CD4-positive, alpha-beta T cell treated with Interleukin-17A for 1 hour (primary cell): ENCODE measurements at regions not wholly inside any gene's neighbourhood (a gene's known extent, or its start where the extent isn't known, plus 50 kb on each side); places are given as distances from the start of the nearest gene placed in this dataset.

ENCODE experiments used
- DNase-seq: peaks from one replicate; pipeline ENCODE4 v3.0.0-alpha.2; 2020

- no peak for DNase-seq
Measured at GRCh38 chr13:106118050-106118449, 417.4 kb downstream of the EFNB2 start.

DNA sequence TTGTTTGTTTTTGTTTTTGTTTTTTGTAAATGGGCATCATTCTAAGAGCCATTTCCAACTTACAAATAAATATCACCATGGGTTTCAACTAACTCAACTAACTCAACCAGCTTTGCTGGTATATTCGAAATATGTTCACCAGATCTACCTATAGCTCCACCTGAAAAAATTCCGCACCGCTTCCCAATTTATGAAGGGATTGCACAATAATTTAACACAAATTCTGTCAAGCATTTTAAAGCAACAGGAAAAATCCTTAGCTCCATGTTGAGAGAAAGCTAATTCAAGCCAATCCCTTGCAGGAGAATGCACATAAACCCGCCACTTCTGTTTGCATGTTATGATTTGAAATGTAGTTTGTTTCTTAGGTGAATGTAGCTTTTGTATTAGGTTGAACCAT is 417.8 kb downstream of the EFNB2 start:
- DNase-seq: no peak

- no peak for DNase-seq
Measured at GRCh38 chr13:106117035-106117434, 418.4 kb downstream of the EFNB2 start.

- no peak for DNase-seq
Measured at GRCh38 chr13:106115081-106115480, 420.4 kb downstream of the EFNB2 start.

DNA sequence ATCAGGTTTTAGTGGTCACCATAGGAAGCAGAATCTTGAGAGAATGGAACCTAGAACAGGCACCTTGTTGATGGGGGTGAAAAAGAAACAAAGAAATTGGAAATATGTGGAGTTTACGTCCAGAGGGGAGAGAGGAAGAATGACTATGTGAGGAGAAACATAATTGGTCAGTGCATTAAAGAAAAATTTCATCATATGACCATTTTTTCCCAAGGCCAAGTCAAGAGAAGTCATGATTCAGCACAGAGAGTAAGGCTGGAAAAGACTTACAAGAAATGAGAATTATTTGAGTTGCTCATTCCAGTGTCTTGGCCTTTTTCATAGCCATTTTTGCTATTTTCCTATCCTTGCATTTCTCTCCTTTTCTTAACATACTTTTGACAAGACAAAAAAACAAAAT is 421.7 kb downstream of the EFNB2 start:
- DNase-seq: no peak

GRCh38 chr13:106112191-106112590 is 423.3 kb downstream of the EFNB2 start:
- DNase-seq: no peak

DNA sequence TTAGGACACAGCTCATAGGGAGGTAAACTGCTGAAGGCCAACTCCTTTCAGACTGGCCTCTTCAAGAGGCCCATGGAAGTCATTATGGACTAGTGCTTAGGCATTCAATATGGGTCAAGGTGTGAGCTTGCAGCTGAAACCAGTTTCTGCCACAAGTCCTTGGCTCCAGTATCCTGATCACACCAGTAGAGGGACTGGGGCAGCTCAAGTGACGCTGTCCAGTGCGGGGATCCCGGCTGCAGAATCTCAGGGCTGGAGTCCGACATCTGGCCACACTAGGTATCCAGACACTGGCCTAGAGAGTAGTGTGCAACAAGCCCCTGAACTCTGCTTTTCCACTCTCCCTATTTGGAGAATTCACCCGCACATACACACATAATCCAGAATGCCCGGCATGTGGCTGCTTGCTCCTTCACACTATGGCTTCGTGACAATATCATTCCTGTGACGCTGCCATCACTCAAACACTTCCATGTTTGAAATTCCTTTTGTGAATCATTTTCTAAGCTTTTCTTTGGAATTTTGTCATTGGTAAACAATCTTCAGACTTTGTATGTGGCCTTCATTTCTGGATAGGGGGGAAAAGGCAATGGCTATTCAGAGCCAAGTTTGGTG is 425.1 kb downstream of the EFNB2 start:
- no peak for DNase-seq

DNA sequence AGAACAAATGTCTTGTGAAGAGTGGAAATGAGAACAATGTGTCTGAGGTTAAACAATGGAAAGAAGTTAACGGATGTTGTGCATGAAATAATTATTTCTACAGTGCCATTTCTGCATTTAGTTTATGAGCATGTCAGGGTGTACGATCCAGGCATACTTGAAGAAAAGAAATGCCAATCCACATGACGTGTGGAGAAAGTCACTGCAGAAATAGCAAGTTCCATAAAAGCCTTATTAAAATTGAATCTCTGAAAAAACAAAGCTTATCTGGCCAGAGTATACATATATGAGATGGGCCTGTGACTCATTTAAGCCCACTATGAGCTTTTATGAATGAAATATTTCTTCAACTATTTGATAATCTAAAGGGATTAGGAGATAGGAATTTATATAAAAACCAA is 426.1 kb downstream of the EFNB2 start:
- no peak for DNase-seq

DNA sequence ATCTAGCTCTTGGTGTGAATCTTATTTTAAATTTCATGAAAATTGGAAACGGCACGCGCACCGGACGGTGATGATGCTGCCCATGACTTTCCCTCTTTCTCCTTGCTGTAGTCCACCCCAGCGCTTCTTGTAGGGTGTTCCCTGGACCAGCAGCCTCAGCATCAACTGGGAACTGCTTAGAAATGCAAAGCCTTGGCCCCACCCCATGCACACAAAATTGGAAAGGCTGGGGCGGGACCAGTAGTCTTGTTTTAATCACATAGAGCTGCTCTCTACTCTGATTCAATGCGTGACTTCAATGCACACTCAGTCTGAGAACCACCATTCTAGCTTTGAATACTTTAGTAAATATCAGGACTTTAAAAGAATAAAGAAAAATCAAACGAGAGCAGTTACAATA is 427.1 kb downstream of the EFNB2 start:
- DNase-seq: no peak

DNA sequence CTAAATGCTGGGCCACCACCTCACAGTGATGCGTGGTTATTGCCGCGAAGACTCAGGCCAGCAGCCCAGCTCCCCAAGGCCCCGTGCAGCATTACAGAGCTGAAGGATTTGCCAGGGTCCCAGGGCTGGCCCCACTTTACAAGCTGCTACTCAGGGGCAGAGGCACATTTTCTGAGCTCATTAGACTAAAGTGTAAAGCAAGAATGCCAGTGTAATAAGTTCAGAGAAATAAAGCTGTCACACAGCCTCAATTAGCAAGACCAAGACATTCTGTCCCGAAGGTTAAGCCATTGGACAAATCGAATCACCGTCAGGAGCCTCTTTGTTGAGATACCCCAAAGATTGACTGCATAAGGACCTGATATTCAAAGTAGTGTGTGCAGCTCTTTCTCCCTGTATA is 428.4 kb downstream of the EFNB2 start:
- DNase-seq: no peak

DNA sequence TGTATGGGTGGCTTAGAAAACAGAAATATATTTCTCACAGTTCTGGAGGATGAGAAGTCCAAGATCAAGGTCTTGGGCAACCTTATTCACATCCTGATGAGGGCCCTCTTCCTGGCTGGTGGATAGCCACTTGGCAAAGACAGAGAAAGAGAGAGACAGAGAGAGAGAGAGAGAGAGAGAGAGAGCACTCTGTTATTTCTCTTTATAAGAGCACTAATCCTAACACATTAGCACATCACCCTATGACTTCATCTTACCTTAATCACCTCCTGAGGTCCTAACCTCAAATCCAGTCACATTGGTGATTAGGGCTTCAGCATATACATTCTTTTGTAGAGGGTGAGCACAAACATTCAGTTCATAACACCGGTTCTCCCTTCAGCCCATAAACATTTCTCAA is 430.3 kb downstream of the EFNB2 start:
- no peak for DNase-seq

GRCh38 chr13:106104281-106104901 is 431.1 kb downstream of the EFNB2 start:
- DNase-seq: no peak

DNA sequence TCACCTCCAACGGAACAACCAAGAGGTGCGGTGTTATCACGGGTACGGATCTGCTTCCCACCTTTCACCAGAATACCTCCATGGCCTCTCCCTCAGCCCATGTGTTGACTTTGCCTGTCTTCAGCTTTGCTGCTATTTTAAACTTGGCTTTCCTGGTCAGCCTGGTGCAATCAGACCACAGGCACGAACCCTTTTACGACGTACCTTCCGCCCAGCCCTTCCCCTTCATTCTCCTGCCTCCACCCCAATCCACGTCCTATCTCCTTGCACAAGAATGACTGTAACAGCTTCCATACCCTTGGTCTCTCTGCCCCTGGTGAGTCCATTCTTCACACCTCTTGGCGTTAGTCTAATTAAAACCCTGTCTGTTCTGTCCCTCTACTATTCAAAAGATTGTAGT is 431.7 kb downstream of the EFNB2 start:
- no peak for DNase-seq

DNA sequence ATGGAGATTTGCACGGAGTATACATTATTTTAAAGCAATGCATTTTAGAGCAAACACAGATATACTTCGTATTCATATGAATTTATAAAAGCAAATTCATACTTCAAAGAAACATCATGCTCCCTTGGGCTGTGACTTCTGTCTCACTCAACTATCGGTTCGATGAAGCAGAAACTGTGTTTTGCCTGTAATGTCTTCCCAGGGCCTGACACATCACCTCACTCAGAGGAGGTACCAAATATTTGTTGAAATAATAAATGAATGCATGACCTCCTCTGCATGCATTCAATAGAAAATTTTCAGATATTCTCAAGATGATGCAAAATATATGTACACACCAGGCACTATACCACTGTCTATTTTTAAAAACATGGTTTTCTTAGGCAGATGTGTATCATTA is 432.7 kb downstream of the EFNB2 start:
- no peak for DNase-seq

- no peak for DNase-seq
Measured at GRCh38 chr13:106101201-106101600, 434.3 kb downstream of the EFNB2 start.

GRCh38 chr13:106100171-106100919 is 435.1 kb downstream of the EFNB2 start:
- no peak for DNase-seq

DNA sequence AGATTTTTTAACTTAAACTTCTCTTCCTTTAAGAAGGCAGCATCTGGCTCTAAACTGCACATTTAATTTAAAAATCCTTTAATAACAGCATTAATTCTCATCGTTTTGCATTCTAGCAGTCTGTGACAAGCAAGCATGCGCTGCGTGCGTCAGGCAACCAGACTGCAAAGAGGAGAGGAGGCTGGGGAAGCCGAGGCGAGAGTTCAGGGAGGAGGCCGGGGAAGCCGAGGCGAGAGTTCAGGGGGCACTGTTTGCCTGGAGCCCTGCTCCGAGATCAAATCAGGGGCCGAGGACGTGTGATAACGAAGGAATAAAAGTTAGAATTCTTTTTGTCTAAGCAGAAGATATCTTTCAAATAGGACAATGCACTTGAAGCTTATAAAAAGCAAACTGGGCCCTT is 435.7 kb downstream of the EFNB2 start:
- no peak for DNase-seq

DNA sequence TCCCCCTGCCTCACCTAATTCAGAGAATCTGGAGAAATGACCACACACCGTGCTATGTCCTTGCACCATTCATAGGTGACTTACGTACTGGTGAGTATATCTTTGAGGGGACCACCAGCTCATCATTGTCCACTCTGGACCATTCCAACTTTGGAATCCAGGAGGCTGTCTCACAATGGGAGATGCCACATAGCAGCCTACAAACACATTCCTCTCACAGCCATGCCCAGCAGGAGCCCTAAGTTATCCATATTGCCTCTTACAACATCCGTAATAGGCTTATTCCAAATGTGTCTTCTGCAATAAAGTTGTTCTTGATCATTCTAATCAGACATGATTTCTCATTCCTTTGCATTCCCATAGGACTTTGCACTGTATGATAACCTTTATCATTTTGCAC is 436.7 kb downstream of the EFNB2 start:
- no peak for DNase-seq

DNA sequence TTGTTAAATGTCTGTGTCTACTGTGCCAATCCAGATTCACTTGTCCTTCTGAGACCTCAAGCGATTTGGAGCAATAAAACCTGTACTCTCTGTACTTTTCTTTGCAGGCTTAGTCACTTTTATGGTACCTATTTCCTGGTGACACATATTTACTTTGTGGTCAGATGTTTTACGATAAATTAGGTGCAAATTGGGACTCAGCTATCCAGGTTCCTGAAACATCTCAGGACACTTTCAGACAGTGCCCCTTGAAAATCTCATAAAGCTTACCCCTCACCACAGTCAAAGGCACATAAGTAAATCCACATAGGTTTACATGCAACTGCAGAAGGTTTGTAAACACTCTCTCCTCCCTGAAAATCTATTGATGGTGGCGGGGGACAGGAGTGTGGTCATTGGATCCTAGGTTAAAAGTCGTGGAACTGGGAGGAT is 438.8 kb downstream of the EFNB2 start:
- no peak for DNase-seq

DNA sequence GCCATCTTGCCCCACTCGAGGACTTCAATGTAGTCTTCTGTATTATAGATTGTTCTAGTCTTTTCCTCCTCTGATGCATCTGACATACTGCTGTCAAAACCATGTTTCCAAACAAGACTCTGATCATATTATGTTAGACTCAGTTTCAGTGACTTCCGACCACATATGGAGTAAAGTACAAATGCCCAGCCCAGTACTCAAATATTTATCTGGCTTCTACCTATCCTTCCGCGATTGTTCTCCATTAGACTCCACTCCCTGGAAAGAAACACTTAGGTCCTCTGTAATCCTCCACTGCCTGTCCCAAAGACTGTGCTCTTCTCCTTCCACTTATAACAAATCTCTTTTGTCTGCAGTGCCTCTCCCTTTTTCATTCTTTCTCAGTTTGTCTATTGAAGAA is 439.5 kb downstream of the EFNB2 start:
- no peak for DNase-seq

- no peak for DNase-seq
Measured at GRCh38 chr13:106095406-106095805, 440.1 kb downstream of the EFNB2 start.

- no peak for DNase-seq
Measured at GRCh38 chr13:106090001-106090400, 445.5 kb downstream of the EFNB2 start.

DNA sequence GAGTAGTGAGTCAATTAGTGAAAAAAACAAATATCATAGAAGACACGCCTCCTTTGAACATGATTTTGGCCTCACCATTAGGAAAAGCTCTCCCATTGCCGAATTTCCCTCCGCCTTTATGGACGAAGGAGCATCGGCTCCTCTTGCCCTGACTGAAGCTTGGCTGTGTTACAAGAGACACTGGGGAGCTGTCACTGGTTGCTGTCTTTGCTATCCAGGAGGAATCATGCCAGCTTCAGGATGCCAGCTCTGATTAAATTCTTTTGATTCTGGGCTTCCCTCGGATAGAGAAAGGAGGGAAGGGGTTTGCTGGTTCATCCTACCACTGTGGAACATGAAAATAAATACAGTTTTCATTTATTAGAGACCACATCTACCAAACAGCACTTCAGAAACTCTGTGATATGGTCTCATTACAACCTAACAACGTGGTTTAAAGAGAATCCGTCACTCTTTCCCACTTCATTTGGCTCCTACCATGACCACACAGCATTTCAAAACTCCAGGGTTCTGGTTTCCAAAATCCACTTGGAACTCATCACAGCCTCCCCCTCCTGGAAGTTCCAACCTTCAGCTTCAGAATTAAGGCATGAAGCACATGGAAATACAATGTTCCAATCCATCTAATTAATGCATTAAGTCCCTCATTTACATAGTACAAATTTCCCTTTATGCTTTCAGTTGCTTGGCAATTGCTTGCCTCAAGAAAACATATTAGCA is 446.0 kb downstream of the EFNB2 start:
- no peak for DNase-seq

DNA sequence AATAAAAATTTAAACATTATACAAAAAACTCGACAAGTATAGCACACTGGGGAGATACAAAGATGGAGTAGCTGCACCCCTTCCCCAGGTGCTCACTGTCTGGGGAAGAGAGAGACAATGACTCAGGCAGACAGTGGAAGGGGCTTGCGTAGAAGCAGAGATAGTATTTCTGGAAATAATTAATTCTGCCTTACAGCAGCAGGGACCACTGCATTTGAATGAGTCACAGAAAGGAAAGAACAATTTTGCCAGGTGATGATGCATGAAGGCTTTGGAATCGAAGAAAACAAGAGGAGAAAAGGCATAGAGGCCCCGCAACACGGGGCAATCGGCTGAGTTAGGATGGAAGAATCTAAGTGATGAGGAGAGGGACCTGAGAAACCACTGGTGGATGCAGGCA is 447.4 kb downstream of the EFNB2 start:
- no peak for DNase-seq
